GM19351 (cell line): ENCODE measurements at regions not wholly inside any gene's neighbourhood (a gene's known extent, or its start where the extent isn't known, plus 50 kb on each side); places are given as distances from the start of the nearest gene placed in this dataset.

Experiments used
- ATAC-seq: cut with Tn5 transposase; IDR thresholded peaks from one replicate; pipeline ENCODE4 v1.9.1; 2021; ENCODE audit warnings: mild to moderate bottlenecking, moderate library complexity; ENCODE audit not compliant: unreplicated experiment

DNA sequence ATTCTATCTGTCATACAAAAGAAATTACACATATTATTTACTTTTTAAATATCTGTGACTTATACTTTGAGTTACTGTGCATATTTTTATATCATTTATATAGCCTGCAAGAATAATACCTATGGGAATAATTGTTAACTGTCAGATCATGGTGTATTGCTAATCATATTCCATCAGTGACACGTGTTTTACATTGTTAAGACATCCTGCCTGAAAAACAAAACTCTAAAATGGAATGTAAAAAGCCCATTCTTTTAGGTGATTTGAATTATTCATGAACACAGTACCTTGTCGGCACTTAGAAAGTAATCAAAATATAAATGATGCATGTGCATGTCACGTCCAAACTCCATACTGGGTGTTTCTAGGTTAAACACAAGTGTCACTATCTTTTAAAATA, 533.8 kb upstream of the PCDH9 start:
- ATAC-seq: no peak

DNA sequence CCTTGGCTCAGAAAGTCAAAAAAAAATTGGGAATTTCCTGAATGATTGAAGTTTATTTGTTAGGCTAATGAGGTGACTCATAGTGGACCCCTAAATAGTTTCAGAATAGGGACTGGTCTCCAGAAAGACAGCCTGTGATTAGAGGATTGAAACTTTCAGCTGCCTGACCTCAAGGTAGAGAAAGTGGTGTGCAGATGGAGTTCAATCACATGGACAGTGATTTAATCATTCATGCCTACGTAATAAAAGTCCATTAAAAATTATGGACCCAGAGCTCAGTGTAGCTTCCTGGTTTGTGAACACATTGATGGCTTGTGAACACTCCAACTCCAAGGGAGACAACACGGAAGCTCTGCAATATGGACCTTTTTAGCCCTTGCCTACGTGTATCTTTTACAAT, 533.2 kb upstream of the PCDH9 start:
- ATAC-seq: no peak

DNA sequence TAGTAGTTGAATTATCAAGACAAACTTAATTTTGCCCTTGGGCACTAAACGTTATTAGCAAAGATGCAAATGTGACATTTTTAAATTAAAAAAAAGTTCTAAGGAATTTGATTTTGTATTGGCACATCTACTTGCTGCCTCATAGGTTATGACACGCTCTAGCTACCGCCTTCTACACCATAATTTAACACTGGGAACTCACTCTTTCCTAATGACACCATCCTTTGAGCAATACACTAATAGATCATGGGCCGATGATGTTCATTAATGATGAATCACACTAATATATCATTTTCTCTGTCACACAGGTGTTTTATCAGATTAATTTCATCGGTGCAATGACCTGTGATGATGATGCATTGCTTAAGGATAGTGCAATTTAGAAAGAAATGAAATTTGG, 528.8 kb upstream of the PCDH9 start:
- ATAC-seq: no peak

DNA sequence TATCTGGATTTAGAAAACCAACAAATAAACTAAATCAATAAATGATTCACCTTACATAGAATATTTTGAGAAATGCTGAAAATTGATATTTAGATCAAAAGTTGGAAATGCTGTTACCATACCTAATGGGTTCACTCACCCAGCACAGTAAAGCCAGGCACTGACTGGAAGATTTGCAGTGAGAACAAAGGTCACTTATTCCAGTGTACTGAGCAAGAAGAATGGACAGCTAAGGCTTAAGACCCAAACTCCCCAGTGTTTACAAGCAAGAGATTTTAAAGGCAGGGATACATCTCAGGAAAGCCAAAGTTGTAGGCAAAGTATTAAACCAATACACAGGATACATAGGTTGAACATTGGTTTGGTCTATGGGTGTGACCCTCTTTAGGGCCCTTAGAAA, 523.9 kb upstream of the PCDH9 start:
- ATAC-seq: no peak

DNA sequence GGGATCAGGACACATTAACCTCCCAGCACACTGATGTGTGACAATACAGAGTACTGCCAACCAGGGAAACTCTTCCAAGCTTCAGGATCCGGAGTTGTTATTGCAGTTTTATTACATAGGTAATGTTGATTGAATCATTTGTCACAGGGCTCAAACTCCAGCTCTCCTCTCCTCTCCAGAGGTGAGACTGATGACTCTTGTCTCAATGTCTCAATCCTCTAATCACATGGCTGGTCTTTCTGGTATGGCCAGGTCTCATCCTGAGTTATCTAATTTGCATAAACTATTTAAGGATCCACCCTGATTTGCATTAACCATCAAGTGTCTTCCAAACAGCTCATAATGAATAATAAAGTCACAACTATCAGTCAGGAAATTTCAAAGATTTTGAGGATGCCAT, 522.6 kb upstream of the PCDH9 start:
- no peak for ATAC-seq

DNA sequence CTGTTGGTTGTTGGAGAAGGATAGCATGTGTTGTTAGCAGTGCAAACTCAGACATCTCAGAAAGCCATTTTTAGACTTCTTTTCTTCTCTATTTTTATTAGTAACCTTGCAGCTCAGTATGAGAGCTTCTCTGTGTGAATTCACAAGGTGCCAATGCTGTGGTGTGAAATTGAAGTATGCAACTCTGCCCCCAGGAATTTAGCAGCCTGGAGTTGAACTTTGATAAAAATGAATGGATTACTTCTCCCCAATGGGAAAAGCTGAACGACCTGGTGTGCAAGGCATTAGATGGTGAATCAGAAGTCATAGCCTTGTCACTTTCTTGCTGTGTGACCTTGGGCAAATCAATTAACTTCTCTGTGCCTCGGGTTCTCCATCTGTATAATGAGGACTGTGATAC, 512.3 kb upstream of the PCDH9 start:
- ATAC-seq: no peak

DNA sequence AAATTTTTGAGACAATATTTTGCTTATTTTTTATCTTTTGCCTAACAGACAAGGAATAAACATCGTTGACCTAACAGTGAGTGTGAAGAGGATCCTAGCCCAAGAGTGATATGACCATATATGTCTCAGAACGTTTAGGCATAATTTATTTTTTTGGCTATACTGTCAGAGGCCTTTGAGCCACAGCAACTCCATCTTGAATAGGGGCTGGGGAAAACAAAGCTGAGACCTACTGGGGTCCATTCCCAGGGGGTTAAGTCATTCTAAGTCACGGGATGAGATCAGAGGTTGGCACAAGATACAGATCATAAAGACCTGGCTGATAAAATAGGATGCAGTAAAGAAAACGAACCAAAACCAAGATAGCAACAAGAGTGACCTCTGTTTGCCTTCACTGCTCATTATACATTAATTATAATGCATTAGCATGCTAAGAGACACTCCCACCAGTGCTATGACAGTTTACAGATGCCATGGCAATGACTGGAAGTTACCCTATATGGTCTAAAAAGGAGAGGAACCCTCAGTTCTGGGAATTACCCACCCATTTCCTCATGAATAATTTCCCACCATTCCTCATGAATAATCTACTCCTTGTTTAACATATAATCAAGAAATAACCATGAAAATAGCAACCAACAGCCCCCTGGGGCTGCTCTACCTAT, 510.9 kb upstream of the PCDH9 start:
- no peak for ATAC-seq

DNA sequence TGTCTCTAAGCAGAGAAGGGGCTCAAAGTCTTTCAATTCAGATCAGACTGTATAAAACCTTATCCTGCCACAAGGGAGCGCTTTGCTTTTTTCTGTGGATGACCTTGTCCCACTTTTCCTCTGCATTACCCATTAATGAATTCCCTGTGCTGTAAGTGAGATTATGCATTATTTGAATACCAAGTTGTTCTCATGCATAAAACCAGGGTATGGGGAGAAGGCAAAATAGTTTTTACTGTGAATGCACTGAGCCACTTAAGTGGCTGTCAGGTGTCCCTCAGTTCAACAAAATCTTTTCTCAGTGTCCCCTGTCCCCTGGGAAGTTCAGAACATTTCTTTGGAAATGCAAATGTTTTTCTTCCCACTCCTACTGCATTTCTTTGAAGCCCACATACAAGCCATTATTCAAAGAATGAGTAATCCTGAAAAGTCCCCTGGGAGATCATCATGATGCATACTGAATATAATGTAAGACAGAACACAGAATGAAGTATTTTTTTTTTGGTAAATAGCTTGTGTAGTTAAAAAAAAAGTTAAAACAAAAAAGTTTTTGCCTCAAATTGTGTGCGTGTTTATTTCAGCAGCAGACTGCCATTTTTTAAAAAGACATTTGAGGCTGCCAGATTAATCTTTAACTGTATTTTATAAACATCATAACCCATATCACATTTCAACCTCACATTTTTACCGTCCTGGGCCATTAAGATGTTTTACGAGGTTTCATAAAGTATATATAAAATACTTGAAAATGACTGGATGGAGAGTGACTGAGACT, 506.7 kb upstream of the PCDH9 start:
- no peak for ATAC-seq

DNA sequence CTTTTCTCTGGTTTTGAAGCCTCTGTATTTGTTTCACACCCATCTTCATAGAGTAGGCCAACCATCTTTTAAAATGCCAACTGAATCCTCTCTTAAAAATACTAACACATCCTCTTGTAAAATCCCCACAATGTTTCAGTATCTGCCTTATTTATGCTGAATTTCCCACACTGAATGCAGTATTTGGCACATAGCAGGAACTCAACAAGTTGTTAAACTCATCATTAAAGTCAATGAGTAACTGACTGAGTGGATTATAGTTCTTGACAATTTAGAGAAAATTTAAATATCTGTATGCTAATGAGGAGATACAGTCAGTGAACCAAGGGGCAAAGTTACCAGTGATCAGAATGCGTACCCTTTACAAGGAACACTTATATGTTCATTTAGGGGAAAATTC, 505.5 kb upstream of the PCDH9 start:
- ATAC-seq: no peak

DNA sequence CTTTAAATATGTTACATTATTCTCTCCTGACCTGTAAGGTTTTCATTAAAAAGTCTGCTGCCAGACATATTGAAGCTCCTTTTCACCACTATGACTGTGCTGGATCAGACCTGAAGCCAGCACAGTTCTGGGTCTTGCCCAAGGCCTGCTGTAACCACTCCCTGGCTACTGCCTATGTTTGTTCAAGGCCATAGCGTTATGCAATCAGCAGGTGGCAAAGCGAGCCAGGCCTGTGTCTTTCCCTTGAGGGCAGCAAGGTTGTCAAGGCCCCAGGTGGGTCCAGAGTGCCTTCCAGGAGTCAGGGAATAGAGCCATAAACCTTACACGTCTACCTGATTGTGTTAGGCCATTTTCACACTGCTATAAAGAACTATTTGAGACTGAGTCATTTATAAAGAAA, 496.8 kb upstream of the PCDH9 start:
- ATAC-seq: no peak

DNA sequence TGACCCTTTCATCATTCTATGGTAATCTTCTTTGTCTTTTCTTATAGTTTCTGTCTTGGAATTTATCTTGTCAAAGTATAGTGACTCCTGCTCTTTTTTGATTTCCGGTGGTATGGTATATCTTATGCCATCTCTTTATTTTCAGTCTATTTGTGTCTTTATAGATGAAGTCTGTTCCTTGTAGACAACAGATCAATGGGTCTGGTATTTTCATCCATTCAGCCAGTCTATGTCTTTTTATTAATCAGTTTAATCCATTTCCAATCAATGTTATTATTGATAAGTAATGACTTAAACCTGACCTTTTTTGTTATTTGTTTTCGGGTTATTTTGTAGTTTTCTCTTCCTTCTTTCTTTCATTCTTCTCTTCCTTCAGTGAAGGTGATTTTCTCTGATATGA, 495.9 kb upstream of the PCDH9 start:
- ATAC-seq: no peak

DNA sequence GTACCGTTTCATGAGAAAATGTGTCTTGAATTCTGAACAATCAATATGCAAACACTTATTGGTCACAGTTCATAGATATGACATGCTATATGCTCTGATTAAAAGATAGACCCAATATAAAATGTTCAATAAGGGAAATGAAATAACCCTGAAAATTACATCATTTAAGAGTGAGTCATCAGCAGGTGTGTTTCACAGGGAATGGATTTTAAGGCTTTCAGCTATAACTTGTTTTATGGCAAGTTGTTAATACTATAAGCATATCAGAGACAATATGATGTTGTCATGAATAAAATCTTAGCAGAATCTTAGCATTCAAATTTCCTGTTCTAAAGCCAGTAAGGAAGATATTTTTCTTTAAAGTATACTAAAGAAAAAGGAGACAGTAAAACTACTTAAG, 483.4 kb upstream of the PCDH9 start:
- ATAC-seq: no peak

DNA sequence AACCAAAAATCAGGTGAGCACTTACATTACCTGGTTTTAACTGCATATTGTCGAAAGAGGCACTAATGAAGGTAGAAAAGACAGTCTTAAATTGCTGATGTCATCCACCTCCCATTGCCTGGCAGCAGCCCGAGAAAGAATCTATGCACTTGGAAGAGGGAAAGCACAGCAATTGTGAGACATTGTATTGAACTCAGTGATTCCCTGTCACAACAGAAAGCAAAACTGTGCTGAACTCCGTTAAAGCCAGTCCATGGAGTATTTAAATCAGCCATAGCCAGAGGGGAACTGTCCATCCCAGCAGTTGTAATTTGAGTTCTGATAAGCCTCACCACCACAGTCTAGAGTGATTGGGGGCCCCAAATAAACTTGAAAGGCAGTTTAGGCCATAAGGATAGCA, 466.6 kb upstream of the PCDH9 start:
- ATAC-seq: no peak

DNA sequence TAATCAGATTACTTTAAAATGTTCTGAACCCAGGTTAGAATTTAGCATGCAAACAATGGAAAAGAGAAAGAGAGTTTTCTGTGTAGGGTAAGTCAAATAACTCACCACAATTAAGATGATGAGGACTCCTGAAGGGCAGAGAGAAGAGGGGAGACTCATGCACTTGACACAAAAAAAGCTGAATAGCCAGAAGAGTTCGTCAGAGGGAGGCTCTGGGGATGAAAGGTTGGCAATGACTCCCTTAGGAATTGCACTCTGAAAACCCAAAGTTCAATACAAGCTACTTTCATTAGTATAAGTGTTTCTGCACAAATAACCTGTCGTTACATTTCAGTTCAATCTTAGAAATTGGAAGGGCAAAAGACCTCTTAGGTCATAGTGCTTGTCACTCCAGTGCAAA, 434.4 kb upstream of the PCDH9 start:
- ATAC-seq: no peak

DNA sequence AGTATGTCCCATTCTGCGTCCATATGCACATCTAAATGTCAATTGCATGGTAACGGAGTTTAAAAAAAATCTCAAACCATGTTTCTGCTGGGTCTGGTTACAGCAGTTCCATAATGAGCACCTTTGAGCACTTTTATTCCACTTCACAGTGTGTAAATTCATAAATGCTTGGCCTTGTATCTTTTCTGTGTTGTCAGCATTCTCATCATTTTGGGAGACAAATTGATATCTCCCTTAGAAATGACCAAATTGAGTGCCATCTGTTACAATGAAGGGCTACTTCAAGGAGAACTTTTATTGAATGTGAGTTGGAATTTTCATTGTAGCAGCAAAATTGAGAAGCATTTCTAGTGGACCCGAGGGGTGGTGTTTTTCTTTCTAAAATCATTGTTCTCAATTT, 432.9 kb upstream of the PCDH9 start:
- no peak for ATAC-seq

DNA sequence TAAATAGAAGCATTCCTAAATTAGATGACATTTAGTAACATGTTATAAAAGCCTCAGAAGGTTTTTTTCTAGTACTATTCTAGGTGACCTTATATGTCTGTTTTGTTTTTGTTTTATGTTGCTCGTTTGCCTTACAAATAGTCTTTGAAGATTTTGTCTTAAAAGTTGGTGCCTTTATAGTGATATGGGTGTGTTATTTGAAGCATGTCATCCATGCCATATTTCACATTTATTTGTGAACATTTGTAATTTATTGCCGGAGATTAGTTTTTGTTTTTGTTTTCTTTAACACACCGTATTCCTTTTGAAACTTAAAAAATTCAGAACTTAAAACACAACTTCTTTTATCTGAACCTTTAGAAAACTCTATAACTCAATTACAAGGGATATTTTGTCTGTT, 422.8 kb upstream of the PCDH9 start:
- no peak for ATAC-seq

DNA sequence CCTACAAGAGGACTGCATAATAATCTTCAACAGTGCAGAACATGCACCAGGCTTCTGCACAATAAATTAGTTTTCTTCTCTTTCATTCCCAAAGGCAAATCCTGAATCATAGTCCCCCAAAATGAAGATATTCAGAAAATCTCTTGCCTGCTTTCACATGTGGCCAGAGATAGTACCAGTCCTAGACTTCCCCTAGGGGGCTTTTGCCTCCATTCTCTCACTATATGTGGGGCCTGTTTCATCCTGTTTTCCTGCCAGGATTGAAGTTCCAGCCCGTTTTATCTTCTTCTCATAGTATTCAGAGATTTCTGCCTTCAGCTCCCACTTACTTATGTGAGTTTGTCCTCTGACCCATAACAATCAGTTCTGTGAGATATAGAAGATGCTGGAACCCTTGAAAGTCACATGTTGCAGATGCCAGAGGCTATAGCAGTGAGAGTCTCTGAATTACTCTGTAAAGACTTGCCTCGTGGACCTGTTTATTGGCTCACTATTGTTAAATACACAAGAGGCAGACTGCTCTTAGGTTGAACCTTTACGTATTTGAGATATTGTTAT, 421.9 kb upstream of the PCDH9 start:
- ATAC-seq: no peak

DNA sequence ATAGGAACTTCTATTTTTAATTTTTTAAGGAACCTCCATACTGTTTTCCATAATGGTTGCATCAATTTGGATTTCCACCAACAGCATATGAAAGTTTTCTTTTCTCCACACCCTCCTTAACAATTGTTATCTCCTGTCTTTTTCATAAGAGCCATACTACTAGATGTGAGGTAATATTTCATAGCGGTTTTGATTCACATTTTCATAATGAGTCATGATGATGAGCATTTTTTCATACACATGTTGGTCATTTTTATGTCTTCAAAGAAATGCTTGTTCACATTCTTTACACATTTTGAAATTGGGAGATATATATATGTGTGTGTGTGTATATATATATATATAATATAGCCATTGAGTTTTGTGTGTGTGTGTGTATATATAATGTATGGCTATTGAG, 420.3 kb upstream of the PCDH9 start:
- no peak for ATAC-seq

DNA sequence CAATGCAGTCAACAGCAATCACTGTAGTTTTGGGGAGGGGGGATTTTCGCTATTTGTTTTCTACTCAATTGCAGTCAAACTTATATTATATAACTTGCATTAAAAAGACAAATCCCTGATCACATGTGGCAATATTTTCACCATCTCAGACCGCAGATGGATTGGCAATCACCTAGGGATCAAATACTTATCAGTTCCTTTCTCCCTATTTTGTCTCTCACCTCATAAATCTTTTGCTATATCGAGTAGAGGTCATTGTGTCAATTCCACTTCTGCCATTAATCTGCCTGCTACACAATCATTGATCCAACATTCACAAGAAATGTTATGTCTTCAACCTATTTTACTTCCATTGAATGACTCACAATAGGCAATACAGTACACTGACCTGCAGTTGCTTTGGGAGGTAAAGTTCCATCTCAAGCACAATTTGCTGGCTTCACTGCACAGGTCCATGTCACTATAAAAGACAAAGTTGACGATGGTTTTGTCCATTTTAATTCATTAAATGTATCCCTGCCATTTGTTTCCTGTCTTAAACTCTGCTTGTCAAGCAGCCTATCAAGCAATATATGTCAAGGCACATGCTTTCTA, 415.8 kb upstream of the PCDH9 start:
- ATAC-seq: no peak

DNA sequence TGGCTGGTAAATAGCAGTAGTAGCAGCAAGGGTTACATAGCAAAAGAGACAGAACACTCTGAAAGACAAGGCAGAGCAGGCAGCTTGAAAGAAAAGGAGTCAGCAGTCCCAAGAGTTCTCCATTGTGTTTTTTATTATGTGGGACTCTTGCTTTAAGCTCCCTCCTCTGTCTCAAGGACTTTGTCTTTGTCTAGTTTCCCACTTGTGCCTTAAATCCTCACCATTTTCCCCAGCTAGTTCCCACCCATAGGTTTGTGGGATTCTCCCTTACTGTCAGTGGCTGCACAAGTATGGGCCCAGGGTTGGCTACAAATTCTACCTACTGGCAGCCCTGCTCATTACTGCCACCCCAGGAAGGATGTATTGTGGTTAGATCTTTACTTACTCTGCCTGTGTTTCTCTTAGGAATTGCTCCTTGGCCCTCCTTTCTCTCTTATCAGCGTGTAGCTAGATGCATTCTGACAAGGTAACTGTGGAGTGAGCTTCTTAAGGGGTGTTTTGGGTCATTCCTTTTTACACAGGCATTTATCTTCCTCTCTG, 413.4 kb upstream of the PCDH9 start:
- ATAC-seq: no peak

DNA sequence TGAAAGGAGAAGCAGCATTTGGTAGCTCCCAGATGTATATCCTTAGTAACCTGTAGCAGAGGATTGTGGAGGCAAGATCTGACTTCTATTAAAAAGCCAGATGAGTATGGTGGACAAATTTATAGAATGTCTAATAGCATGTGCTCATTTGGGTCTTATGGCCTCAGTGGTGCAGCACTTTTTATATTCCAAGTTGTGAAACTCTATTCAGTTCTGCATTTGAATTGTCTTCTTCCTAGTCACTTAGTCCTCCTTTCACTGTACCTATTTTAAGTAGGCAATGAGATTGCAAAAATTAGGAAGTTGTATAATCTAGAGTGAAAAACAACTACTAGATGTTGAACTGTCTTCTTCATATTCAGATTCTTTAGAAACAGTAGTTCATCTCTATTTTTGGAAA, 412.5 kb upstream of the PCDH9 start:
- ATAC-seq: no peak

DNA sequence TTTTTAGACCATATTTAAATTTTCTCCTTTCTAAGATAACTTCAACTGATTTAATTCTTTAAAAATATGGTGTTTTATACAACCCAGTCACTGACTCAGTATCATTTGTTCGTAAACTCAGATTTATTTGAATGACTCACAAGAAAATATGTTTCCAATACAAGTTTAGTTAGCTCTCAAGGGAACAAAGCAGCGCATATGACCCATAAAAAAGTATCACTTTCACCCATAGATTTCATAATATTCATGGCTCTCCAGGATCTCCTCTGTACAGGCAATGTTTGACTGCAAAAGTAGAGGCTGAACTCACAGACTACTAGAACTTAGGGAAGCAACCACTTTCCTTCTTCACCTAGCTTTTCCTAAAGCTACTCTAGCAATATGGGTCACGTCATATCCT, 405.6 kb upstream of the PCDH9 start:
- no peak for ATAC-seq
